Activated naive CD8-positive, alpha-beta T cell treated with anti-CD3 and anti-CD28 coated beads for 36 hours (primary cell): ENCODE measurements at regions not wholly inside any gene's neighbourhood (a gene's known extent, or its start where the extent isn't known, plus 50 kb on each side); places are given as distances from the start of the nearest gene placed in this dataset.

Experiments
- DNase-seq: peaks from one replicate; pipeline ENCODE4 v3.0.0; 2021
- H3K27ac Mint-ChIP-seq: one replicate; pipeline ENCODE4 v1.8.0; 2022; ENCODE audit warnings: mild to moderate bottlenecking, moderate library complexity, mixed read lengths
- H3K27me3 Mint-ChIP-seq: one replicate; pipeline ENCODE4 v1.8.0; 2022; ENCODE audit warnings: mild to moderate bottlenecking, mixed read lengths
- H3K36me3 Mint-ChIP-seq: one replicate; pipeline ENCODE4 v1.8.0; 2021; ENCODE audit warnings: mild to moderate bottlenecking, mixed read lengths
- H3K4me1 Mint-ChIP-seq: one replicate; pipeline ENCODE4 v1.8.0; 2021; ENCODE audit warnings: mixed read lengths
- H3K4me3 Mint-ChIP-seq: one replicate; pipeline ENCODE4 v1.8.0; 2022; ENCODE audit warnings: mild to moderate bottlenecking, moderate library complexity, mixed read lengths
- H3K9me3 Mint-ChIP-seq: one replicate; pipeline ENCODE4 v1.8.0; 2022; ENCODE audit warnings: mixed read lengths

- Mint-ChIP-seq H3K27ac (no peak overlapping the region), H3K4me1 (no peaks in the 10 kb centered on the region), H3K9me3 (no peaks in the 10 kb centered on the region), H3K4me3 (no peak overlapping the region), H3K27me3 (peaks cover 33% of the 10 kb centered on the region), H3K36me3 (no peaks in the 10 kb centered on the region)
- no peak for DNase-seq
Observed at GRCh38 chr1:4562321-4562720, 92.1 kb upstream of the AJAP1 start.

GRCh38 chr1:4563586-4563985 lies 90.8 kb upstream of the AJAP1 start:
- Mint-ChIP-seq H3K36me3 (no peaks in the 10 kb centered on the region), H3K4me3 (no peak overlapping the region), H3K27ac (no peak overlapping the region), H3K4me1 (no peaks in the 10 kb centered on the region), H3K9me3 (no peaks in the 10 kb centered on the region), H3K27me3 (peaks cover 41% of the 10 kb centered on the region)
- no peak for DNase-seq

- Mint-ChIP-seq H3K4me3 (no peak overlapping the region), H3K27ac (no peak overlapping the region), H3K27me3 (peaks cover 38% of the 10 kb centered on the region), H3K9me3 (no peaks in the 10 kb centered on the region), H3K36me3 (no peaks in the 10 kb centered on the region), H3K4me1 (no peaks in the 10 kb centered on the region)
- DNase-seq = no peak
Observed at GRCh38 chr1:4564051-4564450, 90.4 kb upstream of the AJAP1 start.

GRCh38 chr1:4565166-4565565 lies 89.2 kb upstream of the AJAP1 start:
- no peak overlapping the region for H3K27ac Mint-ChIP-seq
- no peaks in the 10 kb centered on the region for H3K9me3 Mint-ChIP-seq

GRCh38 chr1:4565801-4566449 lies 88.5 kb upstream of the AJAP1 start:
- Mint-ChIP-seq H3K9me3 (no peaks in the 10 kb centered on the region), H3K27ac (no peak overlapping the region), H3K36me3 (no peaks in the 10 kb centered on the region), H3K4me1 (no peaks in the 10 kb centered on the region), H3K4me3 (no peak overlapping the region), H3K27me3 (peaks cover 35% of the 10 kb centered on the region)
- DNase-seq = no peak

More at GRCh38 chr1:4565166-4565565, 89.2 kb upstream of the AJAP1 start:
- H3K27me3 Mint-ChIP-seq = peaks cover 37% of the 10 kb centered on the region
- no peaks in the 10 kb centered on the region for H3K4me1 Mint-ChIP-seq
- no peak overlapping the region for H3K4me3 Mint-ChIP-seq
- DNase-seq = no peak
- no peaks in the 10 kb centered on the region for H3K36me3 Mint-ChIP-seq

- Mint-ChIP-seq H3K36me3 (no peaks in the 10 kb centered on the region), H3K27ac (no peak overlapping the region), H3K4me1 (no peaks in the 10 kb centered on the region), H3K4me3 (no peak overlapping the region), H3K27me3 (peaks cover 26% of the 10 kb centered on the region), H3K9me3 (no peaks in the 10 kb centered on the region)
- no peak for DNase-seq
Observed at GRCh38 chr1:4571263-4571662, 83.1 kb upstream of the AJAP1 start.

GRCh38 chr1:4573526-4573925 lies 80.9 kb upstream of the AJAP1 start:
- H3K36me3 Mint-ChIP-seq = no peaks in the 10 kb centered on the region

GRCh38 chr1:4581807-4582206 lies 72.6 kb upstream of the AJAP1 start:
- H3K27me3 Mint-ChIP-seq = peaks cover 78% of the 10 kb centered on the region
- H3K27ac Mint-ChIP-seq = no peak overlapping the region
- no peak overlapping the region for H3K4me3 Mint-ChIP-seq
- no peak for DNase-seq
- peaks cover 2% of the 10 kb centered on the region for H3K9me3 Mint-ChIP-seq
- no peaks in the 10 kb centered on the region for H3K36me3 Mint-ChIP-seq
- no peaks in the 10 kb centered on the region for H3K4me1 Mint-ChIP-seq

More at GRCh38 chr1:4573526-4573925, 80.9 kb upstream of the AJAP1 start:
- DNase-seq = no peak
- Mint-ChIP-seq H3K4me1 (no peaks in the 10 kb centered on the region), H3K27me3 (peaks cover 21% of the 10 kb centered on the region), H3K9me3 (peaks cover 2% of the 10 kb centered on the region), H3K27ac (no peak overlapping the region), H3K4me3 (no peak overlapping the region)

GRCh38 chr1:4584449-4584848 lies 70.0 kb upstream of the AJAP1 start:
- no peaks in the 10 kb centered on the region for H3K9me3 Mint-ChIP-seq
- H3K4me3 Mint-ChIP-seq = no peak overlapping the region
- H3K36me3 Mint-ChIP-seq = no peaks in the 10 kb centered on the region
- H3K4me1 Mint-ChIP-seq = no peaks in the 10 kb centered on the region
- H3K27me3 Mint-ChIP-seq = peaks cover 74% of the 10 kb centered on the region
- no peak for DNase-seq
- H3K27ac Mint-ChIP-seq = no peak overlapping the region

GRCh38 chr1:4585216-4585615 lies 69.2 kb upstream of the AJAP1 start:
- H3K36me3 Mint-ChIP-seq = no peaks in the 10 kb centered on the region
- H3K4me1 Mint-ChIP-seq = no peaks in the 10 kb centered on the region
- no peak overlapping the region for H3K4me3 Mint-ChIP-seq
- DNase-seq = peak; percentile 52
- no peak overlapping the region for H3K27ac Mint-ChIP-seq
- H3K9me3 Mint-ChIP-seq = no peaks in the 10 kb centered on the region
- peaks cover 66% of the 10 kb centered on the region for H3K27me3 Mint-ChIP-seq

- no peak for DNase-seq
- Mint-ChIP-seq H3K27me3 (peaks cover 62% of the 10 kb centered on the region), H3K36me3 (no peaks in the 10 kb centered on the region), H3K27ac (no peak overlapping the region), H3K4me3 (no peak overlapping the region), H3K4me1 (no peaks in the 10 kb centered on the region), H3K9me3 (no peaks in the 10 kb centered on the region)
Observed at GRCh38 chr1:4585705-4586104, 68.7 kb upstream of the AJAP1 start.

GRCh38 chr1:4586611-4587160 lies 67.7 kb upstream of the AJAP1 start:
- peaks cover 53% of the 10 kb centered on the region for H3K27me3 Mint-ChIP-seq
- H3K4me3 Mint-ChIP-seq = no peak overlapping the region
- no peak overlapping the region for H3K27ac Mint-ChIP-seq
- no peaks in the 10 kb centered on the region for H3K4me1 Mint-ChIP-seq
- H3K36me3 Mint-ChIP-seq = no peaks in the 10 kb centered on the region
- no peak for DNase-seq
- H3K9me3 Mint-ChIP-seq = no peaks in the 10 kb centered on the region

- Mint-ChIP-seq H3K27ac (no peak overlapping the region), H3K4me3 (no peak overlapping the region), H3K27me3 (peaks cover 45% of the 10 kb centered on the region), H3K4me1 (no peaks in the 10 kb centered on the region), H3K36me3 (no peaks in the 10 kb centered on the region), H3K9me3 (no peaks in the 10 kb centered on the region)
- DNase-seq = no peak
Observed at GRCh38 chr1:4587721-4588120, 66.7 kb upstream of the AJAP1 start.

GRCh38 chr1:4590756-4591155 lies 63.7 kb upstream of the AJAP1 start:
- Mint-ChIP-seq H3K27me3 (peaks cover 19% of the 10 kb centered on the region), H3K36me3 (no peaks in the 10 kb centered on the region), H3K27ac (no peak overlapping the region), H3K4me1 (no peaks in the 10 kb centered on the region), H3K4me3 (no peak overlapping the region), H3K9me3 (no peaks in the 10 kb centered on the region)
- no peak for DNase-seq

GRCh38 chr1:4591926-4592325 lies 62.5 kb upstream of the AJAP1 start:
- H3K27ac Mint-ChIP-seq = no peak overlapping the region
- H3K9me3 Mint-ChIP-seq = no peaks in the 10 kb centered on the region

GRCh38 chr1:4593106-4593505 lies 61.3 kb upstream of the AJAP1 start:
- H3K9me3 Mint-ChIP-seq = no peaks in the 10 kb centered on the region
- DNase-seq = no peak
- H3K27me3 Mint-ChIP-seq = peaks cover 1% of the 10 kb centered on the region
- no peak overlapping the region for H3K27ac Mint-ChIP-seq
- no peaks in the 10 kb centered on the region for H3K4me1 Mint-ChIP-seq
- H3K4me3 Mint-ChIP-seq = no peak overlapping the region
- H3K36me3 Mint-ChIP-seq = no peaks in the 10 kb centered on the region

More at GRCh38 chr1:4591926-4592325, 62.5 kb upstream of the AJAP1 start:
- DNase-seq = no peak
- Mint-ChIP-seq H3K4me3 (no peak overlapping the region), H3K4me1 (no peaks in the 10 kb centered on the region), H3K36me3 (no peaks in the 10 kb centered on the region), H3K27me3 (peaks cover 7% of the 10 kb centered on the region)
